Heart left ventricle (tissue), 16 donors: ENCODE measurements at regions not wholly inside any gene's neighbourhood (a gene's known extent, or its start where the extent isn't known, plus 50 kb on each side); places are given as distances from the start of the nearest gene placed in this dataset.
A peak's percentile ranks its signal among the peaks of the same experiment; 100 is the strongest.
"Not testable (repeated sequence)": the region's sequence is repeated elsewhere in the genome, so short reads cannot be mapped to it uniquely, and the experiment has no call there.

Source experiments
- ATAC-seq, 4 donors: fragments of 200-7000 bp; cut with Tn5 transposase; one replicate each; pipeline ENCODE4 v1.9.1; 2020 to 2022; ENCODE audit warnings: moderate library complexity in 4 of 4, mild to moderate bottlenecking in 3 of 4, moderate number of reproducible peaks in 1 of 4
- DNase-seq, 5 donors: peaks; one replicate each; pipeline ENCODE4 v3.0.0-alpha.2; 2020
- H3K27ac ChIP-seq, 12 donors: fragments of 200-600 bp; sonication (generic) in 4 of 12; one replicate each; pipeline versions ENCODE4 v1.5.0 to v1.8.0; 2016 to 2022; ENCODE audit warnings: mild to moderate bottlenecking in 2 of 12
- H3K27me3 ChIP-seq, 9 donors: fragments of 200-600 bp; sonication (generic) in 2 of 9; one replicate each; pipeline versions ENCODE4 v1.5.1 to v1.8.0; 2016 to 2022; ENCODE audit warnings: mild to moderate bottlenecking in 3 of 9
- H3K36me3 ChIP-seq, 9 donors: fragments of 200-600 bp; sonication (generic) in 2 of 9; one replicate each; pipeline versions ENCODE4 v1.5.0 to v1.8.0; 2018 to 2022; ENCODE audit warnings: mild to moderate bottlenecking in 2 of 9
- H3K4me1 ChIP-seq, 12 donors: fragments of 200-600 bp; sonication (generic) in 4 of 12; one replicate each; pipeline versions ENCODE4 v1.5.0 to v1.8.0; 2016 to 2022; ENCODE audit warnings: mild to moderate bottlenecking in 3 of 12
- H3K4me3 ChIP-seq, 12 donors: fragments of 200-600 bp; sonication (generic) in 4 of 12; one replicate each; pipeline versions ENCODE4 v1.5.0 to v1.8.0; 2017 to 2022; ENCODE audit warnings: mild to moderate bottlenecking in 9 of 12, moderate library complexity in 4 of 12
- H3K9me3 ChIP-seq, 12 donors: fragments of 200-600 bp; sonication (generic) in 4 of 12; one replicate each; pipeline versions ENCODE4 v1.5.0 to v1.8.0; 2016 to 2022; ENCODE audit warnings: mild to moderate bottlenecking in 1 of 12
- CTCF ChIP-seq, 12 donors: fragments of 200-600 bp; sonication (generic) in 4 of 12; IDR thresholded peaks; one replicate each; pipeline versions ENCODE4 v1.5.0 to v1.8.0; 2018 to 2022; ENCODE audit warnings: antibody characterized with exemption in 12 of 12, mild to moderate bottlenecking in 5 of 12
- POLR2A ChIP-seq, 2 donors: fragments of 450-650 bp; IDR thresholded peaks; one replicate each; pipeline ENCODE4 v1.6.1; 2017; ENCODE audit warnings: antibody characterized with exemption in 2 of 2, mild to moderate bottlenecking in 2 of 2, moderate library complexity in 2 of 2
- WGBS, 4 donors: extraction: QIAGEN DNeasy Blood & Tissue Kit in 2 of 4; methylation state at CpG; one replicate each; pipeline versions ENCODE4 v1.1.5 to v1.1.7; 2013 to 2018; 5-methylcytosine and 5-hydroxymethylcytosine counted together
- intact Hi-C, 10 donors: fragments of 100-400 bp; cut with DNase I; formaldehyde crosslinking; loops; one replicate each; pipeline versions ENCODE4 v1.11.1 to v1.14.2; 2022
- donor health status: ischemic (EF 13 %, LVEDD 7.1; RV severe dilation, severe dysfunction).
- donor health status: healthy with polysubstance abuse.
- donor health status: DM: no; HTN: yes; CAD: no.
- donor health status: DM: no; HTN: no; CAD: no.
- donor health status: ischemic (EF 25% LVEDD 6.9; RV normal size, moderate dysfunction).
- donor health status: ischemic (EF 25% LVEDD 5.7; RV mildly dilated, moderate dysfunction).
- donor health status: healthy.
- donor health status: DM: yes; HTN: yes; CAD: no.
- donor health status: ischemic (EF 35%, LVEDD 5.7; RV mildly dilated, moderate dysfunction).
- donor health status: nonischemic (EF 11% LVEDD 7.7; RV severe dilation, severe dysfunction).
- donor health status: DM: yes; HTN: yes; CAD: no.
- donor health status: PGD.
- donor health status: ischemic (EF 29% LVEDD 5.4; RV normal size, mild dysfunction).
- donor health status: nonischemic (EF 23%, LVEDD 6.1; RV moderate dilation, normal function).

DNA sequence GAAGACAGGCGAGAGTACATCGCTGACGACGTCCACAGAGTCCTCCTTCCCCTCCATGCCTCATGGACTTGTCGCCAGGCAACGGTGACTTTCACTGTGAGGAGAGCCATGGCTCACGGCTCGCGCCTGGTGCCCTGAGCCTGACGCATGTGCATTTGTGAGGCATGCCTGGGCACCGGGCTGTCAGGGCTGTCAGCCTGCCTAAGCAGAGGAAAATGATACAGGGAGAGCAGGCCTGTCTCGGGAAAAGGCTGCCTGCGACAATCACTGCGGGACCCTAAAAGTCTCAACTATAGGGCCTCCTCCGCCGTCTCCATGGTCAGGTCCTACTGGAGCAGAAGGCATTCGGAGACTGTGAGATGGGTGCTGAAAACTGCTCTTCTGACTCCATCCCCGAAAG lies 135.5 kb upstream of the WSB1 start:
- Histone ChIP-seq H3K36me3 (no peaks in the 10 kb centered on the region), H3K27ac (no peak overlapping the region), H3K4me1 (no peaks in the 10 kb centered on the region), H3K9me3 (peaks cover 0 to 3% (median 0%) of the 10 kb centered on the region in 12 donors), H3K27me3 (no peaks in the 10 kb centered on the region), H3K4me3 (no peak overlapping the region)
- intact Hi-C loops: no loop called here
- no peak for TF ChIP-seq CTCF (IDR thresholded peaks at IDR 0.05)
- TF ChIP-seq POLR2A (IDR thresholded peaks at IDR 0.05): no peak
- DNase-seq (no peak), ATAC-seq (no peak)
- 90 to 91% (median 90%) methylated on average over 18 of the region's 18 CpGs for WGBS, 4 donors

DNA sequence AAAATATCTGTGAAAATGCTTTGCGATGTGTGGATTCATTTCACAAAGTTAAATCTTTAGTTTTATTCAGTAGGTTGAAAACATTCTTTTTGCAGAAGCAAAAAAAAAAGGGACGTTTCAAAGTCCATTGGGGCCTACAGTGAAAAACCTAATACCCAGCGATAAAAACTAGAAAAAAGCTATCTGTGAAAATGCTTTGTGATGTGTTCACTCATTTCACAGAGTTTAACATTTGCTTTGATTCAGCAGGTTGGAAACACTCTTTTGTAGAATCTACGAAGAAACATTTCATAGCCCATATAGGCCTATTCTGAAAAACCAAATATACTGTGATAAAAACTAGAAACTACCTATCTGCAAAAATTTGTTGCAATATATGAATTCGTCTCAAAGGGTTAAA lies 113.6 kb upstream of the WSB1 start:
- Histone ChIP-seq H3K4me1 (no peaks in the 10 kb centered on the region), H3K27ac (no peak overlapping the region), H3K4me3 (no peak overlapping the region), H3K27me3 (no peaks in the 10 kb centered on the region), H3K36me3 (no peaks in the 10 kb centered on the region), H3K9me3 (peaks cover 0 to 17% (median 0%) of the 10 kb centered on the region in 12 donors)
- DNase-seq (no peak), ATAC-seq (no peak)
- TF ChIP-seq CTCF (IDR thresholded peaks at IDR 0.05) (no peak), POLR2A (IDR thresholded peaks at IDR 0.05) (no peak)
- intact Hi-C loops: no loop called here
- WGBS, 4 donors: 81 to 86% (median 84%) methylated on average over 5 of the region's 5 CpGs

DNA sequence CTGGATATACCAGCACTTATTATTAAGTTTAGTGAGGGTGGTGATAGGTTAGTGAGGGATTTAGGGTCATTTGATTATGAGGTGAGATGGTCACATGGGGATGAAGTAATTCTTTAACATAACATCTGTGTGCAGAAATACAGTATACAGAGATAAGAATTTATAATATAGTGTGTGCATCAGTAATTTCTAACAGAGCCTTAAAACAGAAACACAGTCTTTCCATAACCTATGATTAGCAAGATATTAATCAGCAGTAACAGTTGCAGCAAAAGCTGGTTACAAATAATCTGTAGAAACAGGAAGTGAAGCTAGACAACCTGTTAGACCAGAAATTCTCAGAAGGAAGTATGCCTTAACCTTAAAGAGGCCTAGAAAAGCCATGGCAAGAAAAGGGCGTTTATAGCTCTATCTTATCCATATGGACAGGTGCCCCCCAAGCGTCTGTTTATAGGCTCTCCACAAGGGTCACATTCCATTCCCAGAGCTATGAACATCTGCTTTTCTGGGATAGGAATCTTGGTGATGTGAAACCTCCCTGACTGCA lies 112.5 kb upstream of the WSB1 start:
- DNase-seq, H3K36me3 ChIP-seq, ATAC-seq, H3K4me1 ChIP-seq, H3K27ac ChIP-seq, H3K27me3 ChIP-seq, intact Hi-C loops, H3K4me3 ChIP-seq: not testable (repeated sequence)
- WGBS, 4 donors: 34 to 80% (median 49%) methylated on average over 2 of the region's 2 CpGs
- H3K9me3 ChIP-seq: peaks cover 0 to 17% (median 0%) of the 10 kb centered on the region in 12 donors

- WGBS, 4 donors: 88 to 90% (median 88%) methylated on average over 3 of the region's 3 CpGs
- Histone ChIP-seq H3K4me3 (no peak overlapping the region), H3K36me3 (no peaks in the 10 kb centered on the region), H3K27ac (no peak overlapping the region), H3K9me3 (peaks cover 0 to 17% (median 0%) of the 10 kb centered on the region in 12 donors), H3K4me1 (no peaks in the 10 kb centered on the region), H3K27me3 (no peaks in the 10 kb centered on the region)
- DNase-seq (no peak), ATAC-seq (no peak)
- intact Hi-C loops: no loop called here
- TF ChIP-seq POLR2A (IDR thresholded peaks at IDR 0.05): no peak
- TF ChIP-seq CTCF (IDR thresholded peaks at IDR 0.05): no peak
Observed at GRCh38 chr17:27181935-27182334, 112.0 kb upstream of the WSB1 start.

GRCh38 chr17:27197505-27197904 lies 96.4 kb upstream of the WSB1 start:
- H3K4me3 ChIP-seq, H3K36me3 ChIP-seq, H3K27me3 ChIP-seq, ATAC-seq, H3K27ac ChIP-seq, H3K9me3 ChIP-seq, intact Hi-C loops, H3K4me1 ChIP-seq: not testable (repeated sequence)
- DNase-seq: peak in 2 of 5 donors; percentile 40
- WGBS, 4 donors: 37 to 44% (median 40%) methylated on average over 3 to 8 of the region's 8 CpGs
- peak in 7 of 12 donors; percentile 12 to 56 (median 25) for TF ChIP-seq CTCF (IDR thresholded peaks at IDR 0.05)
